Astrocyte (in vitro differentiated cells and primary cell): ENCODE measurements at regions not wholly inside any gene's neighbourhood (a gene's known extent, or its start where the extent isn't known, plus 50 kb on each side); places are given as distances from the start of the nearest gene placed in this dataset.

Source experiments
- DNase-seq: peaks from one replicate; pipeline ENCODE4 v3.0.0-alpha.2; 2010; ENCODE audit warnings: low read depth
- FAIRE-seq: peaks from 2 replicates; lab custom pipeline; 2011; peaks lifted over from hg19 to GRCh38; lab: Jason Lieb, UNC
- H2AFZ ChIP-seq: 2 replicates; pipeline ENCODE4 v1.6.0; 2012; ENCODE audit warnings: low read depth, low read length, inconsistent platforms
- H3K27ac ChIP-seq: 2 replicates; pipeline ENCODE4 v1.5.1; 2011; ENCODE audit warnings: low read depth, low read length, inconsistent platforms
- H3K27me3 ChIP-seq: 2 replicates; pipeline ENCODE4 v1.6.0; 2011; ENCODE audit warnings: low read length, inconsistent platforms; ENCODE audit not compliant: insufficient read depth
- H3K36me3 ChIP-seq: 2 replicates; pipeline ENCODE4 v1.5.1; 2011; ENCODE audit warnings: low read length, inconsistent platforms; ENCODE audit not compliant: insufficient read depth
- H3K4me1 ChIP-seq: 2 replicates; pipeline ENCODE4 v1.5.1; 2011; ENCODE audit warnings: low read length, inconsistent platforms; ENCODE audit not compliant: insufficient read depth
- H3K4me2 ChIP-seq: 2 replicates; pipeline ENCODE4 v1.6.0; 2012; ENCODE audit warnings: low read length, inconsistent platforms
- H3K4me3 ChIP-seq: 2 replicates; pipeline ENCODE4 v1.5.1; 2011; ENCODE audit warnings: low read depth, mild to moderate bottlenecking, low read length, inconsistent platforms; ENCODE audit not compliant: insufficient read depth
- H3K79me2 ChIP-seq: 2 replicates; pipeline ENCODE4 v1.6.0; 2012; ENCODE audit warnings: mild to moderate bottlenecking, low read length, inconsistent platforms; ENCODE audit not compliant: insufficient read depth
- H3K9ac ChIP-seq: 2 replicates; pipeline ENCODE4 v1.6.0; 2012; ENCODE audit warnings: mild to moderate bottlenecking, low read length, inconsistent platforms
- H3K9me3 ChIP-seq: 2 replicates; pipeline ENCODE4 v1.5.1; 2012; ENCODE audit warnings: low read depth, mild to moderate bottlenecking, low read length, inconsistent platforms; ENCODE audit not compliant: insufficient read depth
- H4K20me1 ChIP-seq: 2 replicates; pipeline ENCODE4 v1.6.0; 2012; ENCODE audit warnings: low read length, inconsistent platforms; ENCODE audit not compliant: insufficient read depth
- H3K27ac Mint-ChIP-seq: one replicate; pipeline ENCODE4 v1.8.0; 2021; ENCODE audit warnings: mild to moderate bottlenecking, mixed read lengths; ENCODE audit not compliant: unreplicated experiment
- H3K27me3 Mint-ChIP-seq: one replicate; pipeline ENCODE4 v1.8.0; 2021; ENCODE audit warnings: low read depth, mixed read lengths; ENCODE audit not compliant: unreplicated experiment
- H3K36me3 Mint-ChIP-seq: one replicate; pipeline ENCODE4 v1.8.0; 2021; ENCODE audit warnings: low read depth, mixed read lengths; ENCODE audit not compliant: unreplicated experiment
- H3K4me1 Mint-ChIP-seq: one replicate; pipeline ENCODE4 v1.8.0; 2021; ENCODE audit warnings: low read depth, mixed read lengths; ENCODE audit not compliant: unreplicated experiment
- H3K4me3 Mint-ChIP-seq: one replicate; pipeline ENCODE4 v1.8.0; 2021; ENCODE audit warnings: mild to moderate bottlenecking, moderate library complexity, mixed read lengths; ENCODE audit not compliant: unreplicated experiment
- H3K9me3 Mint-ChIP-seq: one replicate; pipeline ENCODE4 v1.8.0; 2021; ENCODE audit warnings: mild to moderate bottlenecking, mixed read lengths; ENCODE audit not compliant: unreplicated experiment
- CTCF ChIP-seq: IDR thresholded peaks from 2 replicates; pipeline ENCODE4 v1.5.1; 2011; ENCODE audit warnings: low read depth, mild to moderate bottlenecking, inconsistent platforms, low read length, moderate library complexity; ENCODE audit not compliant: insufficient read depth
- EZH2 ChIP-seq: IDR thresholded peaks from 2 replicates; pipeline ENCODE4 v1.6.1; 2012; ENCODE audit warnings: mild to moderate bottlenecking, low read length, inconsistent platforms; ENCODE audit not compliant: insufficient read depth

GRCh38 chr15:91528801-91529200 lies 324.7 kb upstream of the SLCO3A1 start:
- Histone ChIP-seq H3K4me3 (no peak overlapping the region), H3K79me2 (no peaks in the 10 kb centered on the region), H3K9me3 (no peaks in the 10 kb centered on the region), H3K4me1 (no peaks in the 10 kb centered on the region), H3K36me3 (no peaks in the 10 kb centered on the region), H2AFZ (no peak overlapping the region), H4K20me1 (no peaks in the 10 kb centered on the region), H3K4me2 (no peak overlapping the region), H3K9ac (no peak overlapping the region), H3K27me3 (no peaks in the 10 kb centered on the region), H3K27ac (no peak overlapping the region)
- FAIRE-seq (no peak), DNase-seq (peak; percentile 20)
- Mint-ChIP-seq H3K9me3 (peaks cover 2% of the 10 kb centered on the region), H3K36me3 (no peaks in the 10 kb centered on the region), H3K27me3 (no peaks in the 10 kb centered on the region), H3K27ac (no peak overlapping the region), H3K4me3 (no peak overlapping the region), H3K4me1 (no peaks in the 10 kb centered on the region)
- TF ChIP-seq CTCF = no peak
- no peak for TF ChIP-seq EZH2

GRCh38 chr15:91529534-91529933 lies 324.0 kb upstream of the SLCO3A1 start:
- Histone ChIP-seq H3K4me2 (no peak overlapping the region), H3K4me3 (no peak overlapping the region), H3K36me3 (no peaks in the 10 kb centered on the region), H2AFZ (no peak overlapping the region), H4K20me1 (no peaks in the 10 kb centered on the region), H3K4me1 (no peaks in the 10 kb centered on the region), H3K9me3 (no peaks in the 10 kb centered on the region), H3K79me2 (no peaks in the 10 kb centered on the region), H3K27ac (no peak overlapping the region), H3K27me3 (no peaks in the 10 kb centered on the region), H3K9ac (no peak overlapping the region)
- Mint-ChIP-seq H3K9me3 (peaks cover 2% of the 10 kb centered on the region), H3K4me1 (no peaks in the 10 kb centered on the region), H3K27ac (no peak overlapping the region), H3K27me3 (no peaks in the 10 kb centered on the region), H3K36me3 (no peaks in the 10 kb centered on the region), H3K4me3 (no peak overlapping the region)
- TF ChIP-seq EZH2 (no peak), CTCF (no peak)
- no peak for DNase-seq
- no peak for FAIRE-seq

GRCh38 chr15:91530279-91530678 lies 323.2 kb upstream of the SLCO3A1 start:
- no peak overlapping the region for H3K4me3 ChIP-seq

More at GRCh38 chr15:91530279-91530678, 323.2 kb upstream of the SLCO3A1 start:
- Histone ChIP-seq H3K9me3 (no peaks in the 10 kb centered on the region), H3K36me3 (no peaks in the 10 kb centered on the region), H3K27ac (no peak overlapping the region), H3K27me3 (no peaks in the 10 kb centered on the region), H2AFZ (no peak overlapping the region), H3K4me2 (no peak overlapping the region), H3K4me1 (no peaks in the 10 kb centered on the region), H3K9ac (no peak overlapping the region), H3K79me2 (no peaks in the 10 kb centered on the region), H4K20me1 (no peaks in the 10 kb centered on the region)
- no peak for TF ChIP-seq CTCF
- TF ChIP-seq EZH2 = no peak
- no peak for FAIRE-seq
- no peaks in the 10 kb centered on the region for H3K4me1 Mint-ChIP-seq
- H3K36me3 Mint-ChIP-seq = no peaks in the 10 kb centered on the region
- peaks cover 2% of the 10 kb centered on the region for H3K9me3 Mint-ChIP-seq
- no peaks in the 10 kb centered on the region for H3K27me3 Mint-ChIP-seq
- no peak overlapping the region for H3K27ac Mint-ChIP-seq
- no peak for DNase-seq
- H3K4me3 Mint-ChIP-seq = no peak overlapping the region
